ENCODE measurements at regions not wholly inside any gene's neighbourhood (a gene's known extent, or its start where the extent isn't known, plus 50 kb on each side); places are given as distances from the start of the nearest gene placed in this dataset.

DNA sequence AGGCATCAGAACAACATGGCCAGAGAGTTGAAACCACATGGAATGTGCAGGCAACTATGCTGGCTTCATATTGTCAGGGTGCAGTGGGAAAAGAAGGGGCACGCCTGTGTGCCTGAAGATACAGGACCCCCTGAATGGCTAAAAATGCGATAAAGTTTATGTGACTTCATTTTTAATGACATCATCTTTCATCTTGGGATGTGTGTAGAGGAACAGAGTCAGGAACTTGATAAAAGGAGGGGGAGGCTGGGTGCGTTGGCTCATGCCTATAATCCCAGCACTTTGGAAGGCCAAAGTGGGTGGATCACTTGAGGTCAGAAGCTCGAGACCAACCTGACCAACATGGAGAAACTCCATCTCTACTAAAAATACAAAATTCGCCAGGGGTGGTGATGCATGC is 872.6 kb downstream of the TDRD15 start:
- no peaks in the 10 kb centered on the region for H3K27me3 ChIP-seq (ENCODE audit: control insufficient read depth in 3 of 3, insufficient read depth in 3 of 3, low read length in 3 of 3)
- peaks cover 0 to 8% (median 0%) of the 10 kb centered on the region in 3 donors for H3K9me3 ChIP-seq (ENCODE audit: control insufficient read depth in 3 of 3, low read length in 3 of 3)
- H3K4me1 ChIP-seq (ENCODE audit: control insufficient read depth in 3 of 3, insufficient read depth in 3 of 3, low read length in 3 of 3) = no peaks in the 10 kb centered on the region
- no peaks in the 10 kb centered on the region for H3K36me3 ChIP-seq (ENCODE audit: control insufficient read depth in 3 of 3, insufficient read depth in 3 of 3, low read length in 3 of 3)
- no peak overlapping the region for H3K27ac ChIP-seq (ENCODE audit: low read depth, low read length)
- no peak overlapping the region for H3K9ac ChIP-seq (ENCODE audit: low read depth in 1 of 3, low read length in 3 of 3)
- no peak overlapping the region for H3K4me3 ChIP-seq (ENCODE audit: low read length in 3 of 3)

- Histone ChIP-seq H3K4me3 (ENCODE audit: low read length in 3 of 3) (no peak overlapping the region), H3K9ac (ENCODE audit: low read depth in 1 of 3, low read length in 3 of 3) (no peak overlapping the region), H3K4me1 (ENCODE audit: control insufficient read depth in 3 of 3, insufficient read depth in 3 of 3, low read length in 3 of 3) (no peaks in the 10 kb centered on the region), H3K27ac (ENCODE audit: low read depth, low read length) (no peak overlapping the region), H3K9me3 (ENCODE audit: control insufficient read depth in 3 of 3, low read length in 3 of 3) (no peaks in the 10 kb centered on the region), H3K36me3 (ENCODE audit: control insufficient read depth in 3 of 3, insufficient read depth in 3 of 3, low read length in 3 of 3) (no peaks in the 10 kb centered on the region), H3K27me3 (ENCODE audit: control insufficient read depth in 3 of 3, insufficient read depth in 3 of 3, low read length in 3 of 3) (no peaks in the 10 kb centered on the region)
Measured at GRCh38 chr2:21999522-21999921, 875.8 kb downstream of the TDRD15 start.

GRCh38 chr2:22002066-22002465 is 878.3 kb downstream of the TDRD15 start:
- Histone ChIP-seq H3K4me3 (ENCODE audit: low read length in 3 of 3) (no peak overlapping the region), H3K9ac (ENCODE audit: low read depth in 1 of 3, low read length in 3 of 3) (no peak overlapping the region), H3K27me3 (ENCODE audit: control insufficient read depth in 3 of 3, insufficient read depth in 3 of 3, low read length in 3 of 3) (no peaks in the 10 kb centered on the region), H3K36me3 (ENCODE audit: control insufficient read depth in 3 of 3, insufficient read depth in 3 of 3, low read length in 3 of 3) (no peaks in the 10 kb centered on the region), H3K4me1 (ENCODE audit: control insufficient read depth in 3 of 3, insufficient read depth in 3 of 3, low read length in 3 of 3) (no peaks in the 10 kb centered on the region), H3K9me3 (ENCODE audit: control insufficient read depth in 3 of 3, low read length in 3 of 3) (no peaks in the 10 kb centered on the region), H3K27ac (ENCODE audit: low read depth, low read length) (no peak overlapping the region)

DNA sequence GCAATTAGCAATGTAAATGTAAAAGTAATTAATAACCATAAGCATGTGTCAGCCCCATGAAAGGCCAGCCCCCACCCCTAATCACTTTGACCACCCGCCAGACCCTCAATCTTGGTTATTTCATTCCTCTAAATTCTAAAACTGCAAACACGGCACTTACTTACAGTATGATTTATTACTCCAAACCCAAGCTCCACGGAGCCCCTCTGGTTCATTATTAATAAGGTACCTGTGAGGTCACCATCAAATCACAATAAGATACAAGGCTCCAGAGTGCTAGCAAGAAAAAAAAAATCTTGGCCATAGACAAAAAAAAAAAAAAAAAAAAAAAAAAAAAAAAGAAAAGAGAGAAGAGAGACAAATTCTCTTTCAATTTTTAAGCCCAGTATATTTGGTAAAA is 879.5 kb downstream of the TDRD15 start:
- Histone ChIP-seq H3K4me1 (ENCODE audit: control insufficient read depth in 3 of 3, insufficient read depth in 3 of 3, low read length in 3 of 3) (no peaks in the 10 kb centered on the region), H3K36me3 (ENCODE audit: control insufficient read depth in 3 of 3, insufficient read depth in 3 of 3, low read length in 3 of 3) (no peaks in the 10 kb centered on the region), H3K9me3 (ENCODE audit: control insufficient read depth in 3 of 3, low read length in 3 of 3) (no peaks in the 10 kb centered on the region), H3K27ac (ENCODE audit: low read depth, low read length) (no peak overlapping the region), H3K27me3 (ENCODE audit: control insufficient read depth in 3 of 3, insufficient read depth in 3 of 3, low read length in 3 of 3) (no peaks in the 10 kb centered on the region), H3K4me3 (ENCODE audit: low read length in 3 of 3) (no peak overlapping the region), H3K9ac (ENCODE audit: low read depth in 1 of 3, low read length in 3 of 3) (no peak overlapping the region)

DNA sequence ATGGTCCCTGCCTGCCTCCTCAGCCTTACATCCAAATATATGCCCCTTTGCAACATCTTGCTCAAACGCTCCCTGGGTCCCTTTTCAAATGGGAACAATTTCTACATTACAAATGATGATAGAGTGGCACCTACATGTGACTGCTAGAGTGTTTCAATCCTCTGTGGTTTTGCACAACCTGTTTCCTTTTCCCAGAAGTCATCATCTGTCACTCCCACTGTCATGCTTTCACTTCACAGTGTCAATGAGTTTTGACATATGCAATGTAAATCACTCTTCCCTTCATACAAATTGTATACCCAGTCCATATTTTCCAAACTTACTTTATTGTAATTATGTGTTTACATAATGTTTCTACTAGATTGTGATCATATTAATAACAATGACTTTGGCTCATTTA is 887.3 kb downstream of the TDRD15 start:
- H3K9ac ChIP-seq (ENCODE audit: low read depth in 1 of 3, low read length in 3 of 3) = no peak overlapping the region
- no peak overlapping the region for H3K4me3 ChIP-seq (ENCODE audit: low read length in 3 of 3)
- H3K27me3 ChIP-seq (ENCODE audit: control insufficient read depth in 3 of 3, insufficient read depth in 3 of 3, low read length in 3 of 3) = no peaks in the 10 kb centered on the region
- no peaks in the 10 kb centered on the region for H3K9me3 ChIP-seq (ENCODE audit: control insufficient read depth in 3 of 3, low read length in 3 of 3)
- no peaks in the 10 kb centered on the region for H3K4me1 ChIP-seq (ENCODE audit: control insufficient read depth in 3 of 3, insufficient read depth in 3 of 3, low read length in 3 of 3)
- H3K36me3 ChIP-seq (ENCODE audit: control insufficient read depth in 3 of 3, insufficient read depth in 3 of 3, low read length in 3 of 3) = no peaks in the 10 kb centered on the region
- H3K27ac ChIP-seq (ENCODE audit: low read depth, low read length) = no peak overlapping the region

DNA sequence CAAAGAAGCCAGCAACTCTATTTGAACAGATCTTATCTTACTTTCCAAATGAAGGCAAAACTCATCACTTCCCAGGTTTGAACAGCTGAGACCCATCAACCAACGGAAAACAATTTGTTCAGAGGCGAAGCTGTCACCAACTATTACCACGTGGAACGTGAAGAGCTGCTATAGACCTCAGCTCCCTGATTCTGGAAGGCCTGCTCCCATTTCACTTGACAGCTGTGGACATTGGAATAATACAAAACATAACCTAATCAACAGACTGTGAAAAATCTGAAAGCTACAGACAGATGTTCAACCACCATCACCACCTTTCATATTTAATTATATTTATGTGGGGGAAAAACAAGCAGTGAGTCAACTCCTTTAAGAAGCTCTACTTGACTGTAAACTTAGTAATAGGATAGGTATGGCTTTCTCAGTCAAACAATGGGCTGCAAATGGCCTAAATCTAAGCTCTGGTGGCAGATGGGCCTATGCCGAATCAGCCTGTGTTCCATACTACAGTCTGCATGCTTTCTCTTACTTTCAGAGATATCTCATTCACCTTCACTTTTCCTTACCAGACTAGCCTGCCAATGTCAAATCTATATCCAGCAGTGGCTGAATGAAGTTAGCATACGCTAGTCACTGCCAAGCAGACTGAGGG is 896.4 kb downstream of the TDRD15 start:
- H3K27ac ChIP-seq (ENCODE audit: low read depth, low read length) = no peak overlapping the region

GRCh38 chr2:22027345-22028005 is 903.7 kb downstream of the TDRD15 start:
- H3K9me3 ChIP-seq (ENCODE audit: control insufficient read depth in 3 of 3, low read length in 3 of 3) = no peaks in the 10 kb centered on the region
- no peaks in the 10 kb centered on the region for H3K27me3 ChIP-seq (ENCODE audit: control insufficient read depth in 3 of 3, insufficient read depth in 3 of 3, low read length in 3 of 3)
- no peak overlapping the region for H3K9ac ChIP-seq (ENCODE audit: low read depth in 1 of 3, low read length in 3 of 3)
- H3K4me3 ChIP-seq (ENCODE audit: low read length in 3 of 3) = no peak overlapping the region
- no peak overlapping the region for H3K27ac ChIP-seq (ENCODE audit: low read depth, low read length)
- no peaks in the 10 kb centered on the region for H3K4me1 ChIP-seq (ENCODE audit: control insufficient read depth in 3 of 3, insufficient read depth in 3 of 3, low read length in 3 of 3)
- H3K36me3 ChIP-seq (ENCODE audit: control insufficient read depth in 3 of 3, insufficient read depth in 3 of 3, low read length in 3 of 3) = no peaks in the 10 kb centered on the region

More for the DNA sequence above, 896.4 kb downstream of the TDRD15 start:
- no peaks in the 10 kb centered on the region for H3K9me3 ChIP-seq (ENCODE audit: control insufficient read depth in 3 of 3, low read length in 3 of 3)
- no peaks in the 10 kb centered on the region for H3K4me1 ChIP-seq (ENCODE audit: control insufficient read depth in 3 of 3, insufficient read depth in 3 of 3, low read length in 3 of 3)
- no peak overlapping the region for H3K4me3 ChIP-seq (ENCODE audit: low read length in 3 of 3)
- no peaks in the 10 kb centered on the region for H3K36me3 ChIP-seq (ENCODE audit: control insufficient read depth in 3 of 3, insufficient read depth in 3 of 3, low read length in 3 of 3)
- H3K27me3 ChIP-seq (ENCODE audit: control insufficient read depth in 3 of 3, insufficient read depth in 3 of 3, low read length in 3 of 3) = no peaks in the 10 kb centered on the region
- no peak overlapping the region for H3K9ac ChIP-seq (ENCODE audit: low read depth in 1 of 3, low read length in 3 of 3)

- no peak overlapping the region for H3K4me3 ChIP-seq (ENCODE audit: low read length in 3 of 3)
- no peaks in the 10 kb centered on the region for H3K27me3 ChIP-seq (ENCODE audit: control insufficient read depth in 3 of 3, insufficient read depth in 3 of 3, low read length in 3 of 3)
- H3K4me1 ChIP-seq (ENCODE audit: control insufficient read depth in 3 of 3, insufficient read depth in 3 of 3, low read length in 3 of 3) = peaks cover 0 to 2% (median 0%) of the 10 kb centered on the region in 3 donors
- H3K36me3 ChIP-seq (ENCODE audit: control insufficient read depth in 3 of 3, insufficient read depth in 3 of 3, low read length in 3 of 3) = no peaks in the 10 kb centered on the region
- no peak overlapping the region for H3K27ac ChIP-seq (ENCODE audit: low read depth, low read length)
- H3K9ac ChIP-seq (ENCODE audit: low read depth in 1 of 3, low read length in 3 of 3) = no peak overlapping the region
- H3K9me3 ChIP-seq (ENCODE audit: control insufficient read depth in 3 of 3, low read length in 3 of 3) = no peaks in the 10 kb centered on the region
Measured at GRCh38 chr2:22035361-22035830, 911.6 kb downstream of the TDRD15 start.

DNA sequence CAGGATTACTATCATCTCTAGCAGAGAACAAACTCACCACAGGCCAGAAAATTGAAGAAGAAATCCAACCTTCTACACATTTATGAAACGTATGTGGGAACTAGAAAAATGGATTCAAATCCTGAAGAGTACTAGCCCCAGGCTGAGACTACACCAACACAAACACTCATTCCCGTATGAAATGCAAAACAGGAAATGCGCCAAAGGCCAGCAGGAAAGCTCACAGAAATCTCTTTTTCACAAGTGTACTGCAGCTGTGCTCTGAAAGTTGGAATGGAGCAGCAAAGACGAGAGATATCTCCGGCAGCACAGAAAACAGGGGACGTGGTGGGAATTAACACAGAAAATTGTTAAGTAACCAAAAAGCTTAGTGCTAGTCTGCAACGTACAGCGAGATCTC is 913.5 kb downstream of the TDRD15 start:
- no peaks in the 10 kb centered on the region for H3K36me3 ChIP-seq (ENCODE audit: control insufficient read depth in 3 of 3, insufficient read depth in 3 of 3, low read length in 3 of 3)
- H3K27ac ChIP-seq (ENCODE audit: low read depth, low read length) = no peak overlapping the region
- peak overlapping the region in 1 of 3 donors; percentile 32 for H3K4me3 ChIP-seq (ENCODE audit: low read length in 3 of 3)
- H3K9ac ChIP-seq (ENCODE audit: low read depth in 1 of 3, low read length in 3 of 3) = no peak overlapping the region
- H3K27me3 ChIP-seq (ENCODE audit: control insufficient read depth in 3 of 3, insufficient read depth in 3 of 3, low read length in 3 of 3) = no peaks in the 10 kb centered on the region
- peaks cover 0 to 2% (median 0%) of the 10 kb centered on the region in 3 donors for H3K4me1 ChIP-seq (ENCODE audit: control insufficient read depth in 3 of 3, insufficient read depth in 3 of 3, low read length in 3 of 3)
- no peaks in the 10 kb centered on the region for H3K9me3 ChIP-seq (ENCODE audit: control insufficient read depth in 3 of 3, low read length in 3 of 3)

DNA sequence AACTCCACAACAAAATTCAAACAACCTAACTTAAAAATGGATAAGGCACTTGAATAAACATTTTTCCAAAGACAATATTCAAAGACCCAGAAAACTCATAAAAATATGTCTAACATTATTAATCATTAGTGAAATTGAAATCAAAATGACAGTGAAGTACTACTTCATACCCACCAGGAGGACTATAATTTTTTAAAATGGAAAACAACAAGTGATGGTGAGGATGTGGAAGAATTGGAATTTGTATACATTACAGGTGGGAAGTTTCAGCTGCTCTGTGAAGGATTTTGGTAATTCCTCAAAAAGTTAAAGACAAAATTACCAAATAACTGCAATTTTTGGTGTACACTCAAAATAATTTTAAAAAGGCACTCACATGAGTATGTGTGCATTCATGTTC is 920.0 kb downstream of the TDRD15 start:
- H3K4me1 ChIP-seq (ENCODE audit: control insufficient read depth in 3 of 3, insufficient read depth in 3 of 3, low read length in 3 of 3) = no peaks in the 10 kb centered on the region
- no peak overlapping the region for H3K9ac ChIP-seq (ENCODE audit: low read depth in 1 of 3, low read length in 3 of 3)
- H3K9me3 ChIP-seq (ENCODE audit: control insufficient read depth in 3 of 3, low read length in 3 of 3) = no peaks in the 10 kb centered on the region
- no peaks in the 10 kb centered on the region for H3K27me3 ChIP-seq (ENCODE audit: control insufficient read depth in 3 of 3, insufficient read depth in 3 of 3, low read length in 3 of 3)
- H3K4me3 ChIP-seq (ENCODE audit: low read length in 3 of 3) = no peak overlapping the region
- H3K27ac ChIP-seq (ENCODE audit: low read depth, low read length) = no peak overlapping the region
- no peaks in the 10 kb centered on the region for H3K36me3 ChIP-seq (ENCODE audit: control insufficient read depth in 3 of 3, insufficient read depth in 3 of 3, low read length in 3 of 3)
